ENCODE measurements at regions not wholly inside any gene's neighbourhood (a gene's known extent, or its start where the extent isn't known, plus 50 kb on each side); places are given as distances from the start of the nearest gene placed in this dataset.

DNA sequence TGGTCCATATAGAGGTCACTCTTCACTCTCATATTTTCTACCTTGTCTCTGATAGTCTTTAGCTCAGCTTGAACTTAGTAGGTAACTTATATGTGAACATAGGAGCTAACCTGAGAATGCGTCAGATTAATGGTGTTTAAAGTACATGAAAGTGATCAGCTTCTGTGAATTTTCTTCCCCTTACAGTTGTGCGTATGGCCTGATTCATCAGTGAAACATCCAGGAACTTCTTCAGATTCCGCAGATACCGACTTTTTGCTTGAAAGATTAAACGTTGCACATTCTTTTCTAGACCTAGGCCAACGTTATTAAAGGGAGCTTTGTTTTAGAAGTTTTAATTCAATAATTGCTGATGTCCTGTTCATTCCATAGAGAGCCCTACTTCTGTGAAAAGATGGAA lies 1945.1 kb upstream of the SEL1L start:
- Mint-ChIP-seq H3K27me3 (no peaks in the 10 kb centered on the region), H3K27ac (no peak overlapping the region), H3K4me1 (no peaks in the 10 kb centered on the region), H3K36me3 (ENCODE audit: low read depth) (no peaks in the 10 kb centered on the region), H3K9me3 (peaks cover 6% of the 10 kb centered on the region), H3K4me3 (no peak overlapping the region)
- no peak for ATAC-seq (replicated peaks)

DNA sequence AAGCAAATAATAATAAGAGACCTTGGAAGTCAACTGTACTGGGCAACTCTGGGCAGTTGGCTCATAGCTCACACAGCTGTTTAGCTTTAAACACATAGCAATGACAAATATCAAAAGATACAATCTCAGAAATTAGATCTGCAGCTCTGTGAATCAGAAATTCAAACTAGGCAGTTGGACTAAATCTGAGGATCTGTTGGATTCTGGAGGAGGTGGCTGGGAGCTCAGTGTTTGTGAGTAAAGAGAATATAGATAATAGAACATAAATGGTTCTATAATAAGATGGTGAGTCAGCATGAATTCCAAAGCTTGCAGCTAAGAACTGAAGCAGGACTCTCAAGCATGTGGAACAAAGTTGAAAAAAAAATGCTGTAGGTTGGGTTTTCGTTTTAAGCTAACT lies 1949.4 kb upstream of the SEL1L start:
- Mint-ChIP-seq H3K27me3 (no peaks in the 10 kb centered on the region), H3K36me3 (ENCODE audit: low read depth) (no peaks in the 10 kb centered on the region), H3K4me1 (no peaks in the 10 kb centered on the region), H3K9me3 (peaks cover 10% of the 10 kb centered on the region), H3K4me3 (no peak overlapping the region), H3K27ac (no peak overlapping the region)
- no peak for ATAC-seq (replicated peaks)

DNA sequence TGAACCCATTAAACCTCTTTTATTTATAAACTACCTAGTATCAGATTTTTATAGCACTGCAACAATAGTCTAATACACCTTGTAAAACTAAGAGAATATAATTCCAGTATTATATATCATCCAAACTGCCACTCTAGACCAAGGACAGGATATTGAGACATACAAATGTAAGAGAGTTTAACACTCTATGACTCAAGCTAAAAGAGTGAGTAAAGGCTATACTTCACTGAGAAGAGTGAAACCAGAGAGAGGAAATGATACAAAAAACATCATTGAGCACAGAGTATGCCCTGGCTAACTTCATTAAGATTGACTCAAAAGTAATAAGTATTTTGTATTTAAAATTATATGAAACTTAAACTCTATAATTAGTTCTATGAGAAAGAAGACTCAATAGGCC lies 1951.9 kb upstream of the SEL1L start:
- no peaks in the 10 kb centered on the region for H3K27me3 Mint-ChIP-seq
- H3K4me1 Mint-ChIP-seq, result no peaks in the 10 kb centered on the region
- peaks cover 4% of the 10 kb centered on the region for H3K9me3 Mint-ChIP-seq
- H3K27ac Mint-ChIP-seq, result no peak overlapping the region
- no peaks in the 10 kb centered on the region for H3K36me3 Mint-ChIP-seq (ENCODE audit: low read depth)
- no peak overlapping the region for H3K4me3 Mint-ChIP-seq
- ATAC-seq (replicated peaks), result no peak

DNA sequence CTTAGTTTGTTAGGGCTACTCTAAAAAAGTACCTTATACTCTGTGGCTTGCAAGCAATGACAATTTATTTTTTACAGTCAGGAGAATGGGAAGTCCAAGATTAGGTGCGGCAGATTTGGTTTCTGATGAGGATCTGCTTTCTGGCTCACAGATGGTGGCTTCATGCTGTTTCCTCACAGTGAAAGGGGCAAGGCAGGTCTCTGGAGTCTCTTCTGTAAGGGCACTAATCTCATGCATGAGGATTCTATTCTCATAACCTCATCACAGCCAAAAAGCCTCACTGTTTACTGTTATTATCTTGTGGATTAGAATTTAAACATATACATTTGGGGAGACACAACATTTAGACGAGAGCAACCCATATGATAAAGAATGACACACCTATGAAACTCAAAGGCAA lies 1957.4 kb upstream of the SEL1L start:
- H3K36me3 Mint-ChIP-seq (ENCODE audit: low read depth), result no peaks in the 10 kb centered on the region
- H3K9me3 Mint-ChIP-seq, result peaks cover 9% of the 10 kb centered on the region
- no peak overlapping the region for H3K4me3 Mint-ChIP-seq
- no peaks in the 10 kb centered on the region for H3K4me1 Mint-ChIP-seq
- no peak overlapping the region for H3K27ac Mint-ChIP-seq
- no peaks in the 10 kb centered on the region for H3K27me3 Mint-ChIP-seq
- no peak for ATAC-seq (replicated peaks)

DNA sequence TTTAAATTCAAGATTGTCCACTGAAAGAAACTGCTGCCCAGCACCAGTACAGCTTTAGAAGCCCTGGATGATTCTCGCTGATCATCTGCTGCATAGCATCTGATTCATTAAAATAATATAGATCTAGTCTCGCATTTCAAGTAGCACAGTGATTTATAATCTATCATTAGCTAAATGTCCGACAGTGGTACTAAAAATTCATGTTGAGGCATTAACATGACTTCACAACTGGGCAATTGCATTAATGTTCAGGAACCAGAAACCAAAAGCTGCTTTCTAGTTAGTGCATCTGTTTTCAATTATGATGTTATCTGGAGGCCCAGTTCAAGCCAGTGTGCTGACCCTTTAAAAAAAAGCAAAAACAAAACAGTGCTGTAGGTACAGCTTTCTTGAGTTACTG lies 1987.2 kb upstream of the SEL1L start:
- ATAC-seq (replicated peaks), result no peak
- H3K4me3 Mint-ChIP-seq, result no peak overlapping the region
- no peaks in the 10 kb centered on the region for H3K4me1 Mint-ChIP-seq
- H3K36me3 Mint-ChIP-seq (ENCODE audit: low read depth), result no peaks in the 10 kb centered on the region
- H3K27me3 Mint-ChIP-seq, result no peaks in the 10 kb centered on the region
- H3K27ac Mint-ChIP-seq, result no peak overlapping the region
- peaks cover 15% of the 10 kb centered on the region for H3K9me3 Mint-ChIP-seq

DNA sequence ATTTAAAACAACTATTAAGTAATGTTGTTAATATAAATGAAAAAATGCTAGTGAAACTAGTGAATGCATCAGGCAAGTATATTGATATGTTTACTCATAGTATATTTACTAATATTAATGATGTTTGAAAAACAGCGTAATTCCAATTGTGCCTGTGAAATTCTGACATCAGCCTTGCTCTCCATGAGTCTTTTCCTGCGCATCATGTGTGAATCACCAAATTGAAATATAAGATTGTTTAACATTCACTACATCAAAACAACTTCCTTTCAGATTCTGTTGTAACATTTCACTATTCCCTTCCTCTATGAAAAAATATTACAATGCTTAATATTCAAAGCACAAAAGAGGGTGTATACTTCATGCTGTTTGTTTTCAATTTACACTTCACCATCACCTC lies 1995.9 kb upstream of the SEL1L start:
- Mint-ChIP-seq H3K4me1 (no peaks in the 10 kb centered on the region), H3K36me3 (ENCODE audit: low read depth) (no peaks in the 10 kb centered on the region), H3K9me3 (peaks cover 27% of the 10 kb centered on the region), H3K27me3 (no peaks in the 10 kb centered on the region), H3K4me3 (no peak overlapping the region), H3K27ac (no peak overlapping the region)
- ATAC-seq (replicated peaks), result no peak

DNA sequence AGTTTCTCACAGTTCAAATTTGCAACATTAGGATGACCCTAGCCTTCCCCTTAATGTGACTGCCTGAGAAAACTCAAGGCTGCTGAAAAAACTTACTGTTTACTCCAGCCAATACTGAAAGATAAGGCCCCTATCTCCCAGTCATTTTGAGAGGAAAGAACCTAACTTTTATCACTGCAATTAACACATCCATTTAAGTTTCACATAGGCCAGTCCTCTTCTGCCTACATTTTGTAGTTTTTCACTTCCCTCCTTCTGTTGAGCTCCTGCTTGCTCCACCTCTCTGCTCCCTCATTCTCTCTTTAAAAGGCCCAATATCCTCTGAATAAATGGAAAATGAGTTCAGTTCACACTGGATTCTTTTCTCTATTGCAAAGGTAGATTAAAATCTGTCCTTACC lies 1996.2 kb upstream of the FLRT2 start:
- Mint-ChIP-seq H3K27ac (no peak overlapping the region), H3K36me3 (ENCODE audit: low read depth) (no peaks in the 10 kb centered on the region), H3K9me3 (peaks cover 14% of the 10 kb centered on the region), H3K4me1 (no peaks in the 10 kb centered on the region), H3K27me3 (no peaks in the 10 kb centered on the region), H3K4me3 (no peak overlapping the region)
- no peak for ATAC-seq (replicated peaks)

DNA sequence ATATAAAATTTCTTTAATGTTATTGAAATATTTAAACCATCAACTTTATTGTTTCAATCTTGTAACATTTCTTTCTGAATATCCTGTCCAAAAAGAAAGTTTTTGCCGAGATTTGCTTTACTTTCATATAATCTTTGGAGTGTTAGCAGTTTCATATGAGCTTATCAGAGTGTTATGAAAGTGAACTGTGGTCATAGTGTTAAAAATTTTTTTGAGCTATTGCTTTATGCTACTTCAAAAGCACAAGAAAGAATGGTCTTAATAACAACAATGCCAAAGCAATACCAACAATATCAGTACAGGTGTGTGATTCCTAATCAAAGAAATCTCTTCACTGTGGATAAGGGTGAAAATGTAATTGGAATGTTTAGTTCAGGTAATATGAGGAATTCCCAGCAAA lies 1994.9 kb upstream of the FLRT2 start:
- H3K27ac Mint-ChIP-seq, result no peak overlapping the region
- H3K36me3 Mint-ChIP-seq (ENCODE audit: low read depth), result no peaks in the 10 kb centered on the region
- no peaks in the 10 kb centered on the region for H3K27me3 Mint-ChIP-seq
- H3K4me1 Mint-ChIP-seq, result no peaks in the 10 kb centered on the region
- no peak overlapping the region for H3K4me3 Mint-ChIP-seq
- H3K9me3 Mint-ChIP-seq, result peaks cover 15% of the 10 kb centered on the region
- ATAC-seq (replicated peaks), result no peak

DNA sequence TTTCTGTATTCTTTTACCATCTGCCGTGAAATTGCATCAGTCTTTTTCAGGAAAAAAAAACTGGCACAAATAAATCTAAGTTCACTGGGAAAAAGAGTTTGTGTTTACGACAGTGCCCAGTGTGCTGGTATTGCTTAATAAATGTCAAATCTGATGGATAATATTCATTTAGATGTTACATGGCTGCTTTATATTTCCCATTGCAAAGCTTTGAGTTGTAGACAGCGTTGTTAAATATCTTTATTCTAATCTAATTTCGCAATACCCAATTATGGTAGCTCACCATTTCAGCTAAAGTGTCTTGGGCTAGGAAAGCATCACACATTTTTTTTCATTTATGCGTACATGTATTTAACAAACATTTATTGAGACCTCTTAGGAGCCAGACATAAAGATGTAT lies 1994.5 kb upstream of the FLRT2 start:
- no peaks in the 10 kb centered on the region for H3K27me3 Mint-ChIP-seq
- no peak overlapping the region for H3K27ac Mint-ChIP-seq
- H3K4me1 Mint-ChIP-seq, result no peaks in the 10 kb centered on the region
- ATAC-seq (replicated peaks), result no peak
- peaks cover 14% of the 10 kb centered on the region for H3K9me3 Mint-ChIP-seq
- H3K36me3 Mint-ChIP-seq (ENCODE audit: low read depth), result no peaks in the 10 kb centered on the region
- no peak overlapping the region for H3K4me3 Mint-ChIP-seq

DNA sequence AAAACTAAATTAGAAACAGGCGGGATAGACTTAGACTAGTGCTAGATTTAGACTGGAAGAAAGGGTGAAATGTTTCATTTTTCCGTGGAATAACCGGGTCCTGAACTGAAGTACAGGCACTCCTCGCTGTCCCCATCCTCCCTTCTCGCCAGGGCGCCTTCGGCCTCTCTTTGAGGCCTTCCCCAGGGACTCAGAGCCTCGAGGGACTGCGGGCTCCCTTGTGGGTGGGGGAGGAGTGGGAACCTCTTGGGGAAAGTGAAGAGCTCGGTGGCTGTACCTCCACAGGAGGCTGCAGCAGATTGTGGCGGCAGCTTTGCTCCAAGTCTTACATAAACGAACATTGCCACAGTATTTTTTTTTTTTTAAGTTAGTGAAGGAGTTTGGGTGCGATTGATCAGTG lies 1988.8 kb upstream of the FLRT2 start:
- ATAC-seq (replicated peaks), result no peak
- Mint-ChIP-seq H3K27me3 (no peaks in the 10 kb centered on the region), H3K9me3 (peaks cover 11% of the 10 kb centered on the region), H3K27ac (no peak overlapping the region), H3K4me3 (no peak overlapping the region), H3K36me3 (ENCODE audit: low read depth) (no peaks in the 10 kb centered on the region), H3K4me1 (no peaks in the 10 kb centered on the region)

DNA sequence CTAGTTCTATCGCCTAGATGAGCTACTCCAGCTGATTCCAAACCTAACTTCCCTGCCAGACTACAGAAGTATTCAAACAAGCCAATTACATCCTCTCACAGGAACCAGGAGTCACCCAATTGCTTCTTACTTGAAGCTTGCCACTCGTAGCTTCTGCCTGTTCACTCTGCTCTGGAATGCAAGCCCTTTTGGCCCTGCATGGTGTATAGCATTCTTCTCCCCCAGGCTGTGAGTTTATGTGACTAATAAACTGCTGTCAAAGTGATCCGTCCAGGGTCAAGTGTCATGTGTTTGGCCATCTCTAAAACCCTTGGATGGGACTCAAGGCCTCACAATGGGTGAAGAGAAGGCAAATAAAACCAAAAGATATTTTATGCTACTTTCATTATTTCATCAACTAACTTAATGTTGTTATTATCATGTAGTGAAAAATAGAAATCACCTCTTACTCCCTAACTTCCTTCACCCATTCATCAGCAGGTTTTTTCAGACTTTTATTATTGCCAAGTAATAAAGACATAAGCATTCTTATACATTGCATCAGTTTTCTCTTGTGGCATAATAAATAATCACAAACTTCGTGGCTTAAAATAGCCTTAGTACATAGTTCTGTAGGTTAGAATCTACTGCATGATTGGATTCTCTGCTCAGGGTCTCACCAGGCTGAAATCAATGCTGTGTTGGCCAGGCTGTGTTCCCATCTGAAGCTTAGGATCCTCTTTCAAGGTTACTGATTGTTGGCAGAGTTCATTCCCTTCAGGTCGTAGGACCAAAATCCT lies 1981.7 kb upstream of the FLRT2 start:
- Mint-ChIP-seq H3K9me3 (peaks cover 10% of the 10 kb centered on the region), H3K36me3 (ENCODE audit: low read depth) (no peaks in the 10 kb centered on the region), H3K27ac (no peak overlapping the region), H3K27me3 (no peaks in the 10 kb centered on the region), H3K4me3 (no peak overlapping the region), H3K4me1 (no peaks in the 10 kb centered on the region)
- no peak for ATAC-seq (replicated peaks)

DNA sequence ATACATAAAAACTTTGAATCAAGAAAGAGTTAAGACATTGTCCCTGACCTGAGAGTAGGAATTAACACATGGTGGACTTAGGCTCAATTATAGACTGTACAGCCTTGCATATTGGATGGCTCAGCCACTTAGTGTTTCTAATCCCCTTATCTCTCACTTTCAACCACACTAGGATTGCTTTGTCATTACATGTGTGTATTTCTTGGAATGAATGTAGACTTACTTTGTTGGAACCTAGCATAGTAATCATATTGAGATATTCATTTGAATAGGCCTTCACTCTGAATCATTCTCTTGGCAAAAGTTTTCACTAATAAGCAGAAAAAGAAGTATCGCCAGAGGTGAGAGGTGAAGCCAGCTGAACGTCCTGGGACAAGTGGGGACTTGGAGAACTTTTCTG lies 1973.9 kb upstream of the FLRT2 start:
- no peak for ATAC-seq (replicated peaks)
- H3K27me3 Mint-ChIP-seq, result no peaks in the 10 kb centered on the region
- H3K36me3 Mint-ChIP-seq (ENCODE audit: low read depth), result no peaks in the 10 kb centered on the region
- no peak overlapping the region for H3K27ac Mint-ChIP-seq
- H3K4me1 Mint-ChIP-seq, result no peaks in the 10 kb centered on the region
- H3K9me3 Mint-ChIP-seq, result peaks cover 10% of the 10 kb centered on the region
- no peak overlapping the region for H3K4me3 Mint-ChIP-seq

DNA sequence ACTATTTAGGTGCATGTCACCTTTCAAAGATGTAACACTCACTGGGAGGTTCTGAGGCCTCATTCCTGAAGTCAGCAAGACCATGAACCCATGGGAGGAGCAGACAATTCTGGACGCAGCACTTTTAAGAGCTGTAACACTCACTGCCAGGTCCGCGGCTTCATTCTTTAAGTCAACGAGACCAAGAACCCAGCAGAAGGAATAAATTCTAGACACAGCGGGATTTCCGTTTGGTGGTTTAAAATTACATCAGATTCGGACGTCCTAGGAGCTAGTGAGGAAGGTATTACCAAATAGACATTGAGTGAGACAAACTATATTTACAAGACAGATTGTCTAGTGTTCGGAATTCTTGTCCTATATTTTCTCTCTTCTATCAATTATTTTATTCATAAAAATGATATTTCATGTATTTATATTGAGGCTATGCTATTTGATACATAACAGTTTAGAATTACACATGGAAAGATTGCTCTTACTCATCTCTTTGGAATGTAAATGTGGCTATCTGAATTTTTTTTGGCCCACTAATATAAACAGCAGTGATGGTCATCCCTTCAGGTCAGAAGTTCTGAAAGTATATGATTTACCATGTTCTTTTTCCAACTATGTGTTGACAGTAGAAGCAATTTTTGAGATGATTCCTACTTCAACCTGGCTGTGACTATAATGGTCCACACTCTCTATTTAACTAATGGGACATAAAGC lies 1973.0 kb upstream of the FLRT2 start:
- Mint-ChIP-seq H3K4me3 (no peak overlapping the region), H3K27me3 (no peaks in the 10 kb centered on the region), H3K27ac (no peak overlapping the region), H3K36me3 (ENCODE audit: low read depth) (no peaks in the 10 kb centered on the region), H3K9me3 (peaks cover 10% of the 10 kb centered on the region), H3K4me1 (no peaks in the 10 kb centered on the region)
- ATAC-seq (replicated peaks), result no peak

DNA sequence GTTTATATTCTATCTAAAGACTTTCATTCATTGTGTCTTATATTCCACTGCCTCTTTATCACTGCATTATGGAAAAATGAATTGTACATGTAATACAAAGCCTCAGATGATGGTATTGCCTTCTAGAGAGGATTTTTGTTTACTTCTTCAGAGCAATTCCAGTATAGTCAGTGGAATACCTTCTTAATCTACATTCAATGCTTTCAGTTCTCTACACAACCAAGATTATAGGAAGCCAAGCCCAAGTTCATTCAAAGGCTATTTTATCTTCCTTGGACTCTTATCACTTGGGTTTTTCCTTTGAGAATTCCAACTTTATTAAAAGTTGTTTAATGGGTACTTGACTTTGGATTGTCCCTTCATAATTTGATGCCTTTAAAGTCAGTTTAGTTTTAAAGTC lies 1971.0 kb upstream of the FLRT2 start:
- Mint-ChIP-seq H3K4me3 (no peak overlapping the region), H3K27me3 (no peaks in the 10 kb centered on the region), H3K9me3 (peaks cover 10% of the 10 kb centered on the region), H3K36me3 (ENCODE audit: low read depth) (no peaks in the 10 kb centered on the region), H3K27ac (no peak overlapping the region), H3K4me1 (no peaks in the 10 kb centered on the region)
- no peak for ATAC-seq (replicated peaks)

DNA sequence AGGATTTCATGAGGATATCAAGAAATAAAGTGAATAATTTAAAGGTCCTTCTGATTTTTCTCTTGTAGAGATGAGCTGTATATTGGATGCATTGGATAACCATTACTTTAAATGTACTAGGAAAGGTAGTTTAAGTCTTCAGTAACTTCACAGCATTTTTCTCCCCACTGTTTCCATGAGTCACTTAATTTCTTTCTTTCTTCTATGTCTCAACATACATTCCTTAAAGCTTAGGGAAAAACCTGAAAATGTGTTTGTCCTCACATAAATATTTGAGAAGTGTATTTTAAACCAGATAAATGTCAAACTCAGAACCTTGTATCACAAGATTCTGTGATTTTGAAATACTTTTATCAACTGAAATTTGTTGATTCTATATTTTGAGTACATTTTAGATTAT lies 1970.2 kb upstream of the FLRT2 start:
- peaks cover 10% of the 10 kb centered on the region for H3K9me3 Mint-ChIP-seq
- H3K36me3 Mint-ChIP-seq (ENCODE audit: low read depth), result no peaks in the 10 kb centered on the region
- ATAC-seq (replicated peaks), result no peak
- no peak overlapping the region for H3K4me3 Mint-ChIP-seq
- no peak overlapping the region for H3K27ac Mint-ChIP-seq
- H3K4me1 Mint-ChIP-seq, result no peaks in the 10 kb centered on the region
- H3K27me3 Mint-ChIP-seq, result no peaks in the 10 kb centered on the region
